HG03469 (cell line): ENCODE measurements at regions not wholly inside any gene's neighbourhood (a gene's known extent, or its start where the extent isn't known, plus 50 kb on each side); places are given as distances from the start of the nearest gene placed in this dataset.

ENCODE experiments used
- ATAC-seq: cut with Tn5 transposase; IDR thresholded peaks from one replicate; pipeline ENCODE4 v1.9.1; 2021; ENCODE audit warnings: mild to moderate bottlenecking, moderate library complexity, moderate number of reproducible peaks; ENCODE audit not compliant: unreplicated experiment

DNA sequence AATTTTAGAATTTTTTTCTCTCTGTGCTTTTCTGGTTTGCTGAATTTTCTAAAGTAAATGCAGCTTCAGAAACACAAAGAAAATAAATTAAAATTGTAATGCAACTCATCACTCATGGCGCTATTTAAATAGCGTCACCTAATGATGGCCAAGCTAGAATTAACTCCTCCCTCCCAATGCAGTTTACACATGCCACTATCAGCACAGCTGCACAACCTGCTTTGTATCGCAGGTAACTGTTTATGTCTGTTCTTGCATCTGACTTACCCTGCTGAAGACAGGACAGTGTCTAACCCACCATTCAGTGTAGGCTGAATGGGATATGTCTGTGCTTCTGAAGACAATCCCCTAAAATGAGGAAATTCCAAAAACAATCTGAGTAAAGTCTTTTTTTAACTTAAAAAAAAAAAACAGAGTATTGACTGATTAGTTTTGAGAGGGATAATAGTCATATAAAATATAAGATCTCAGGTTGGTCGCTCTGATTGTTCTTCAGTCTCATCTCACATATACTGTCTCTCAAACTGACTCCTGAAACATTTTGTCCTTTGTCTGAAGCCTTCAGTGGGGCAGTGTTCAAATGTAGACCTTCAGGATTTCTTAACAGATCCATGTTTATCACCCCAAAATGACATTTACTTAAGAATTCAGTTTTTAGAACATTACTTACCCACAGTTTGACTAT, 271.4 kb downstream of the ZEB2 start:
- no peak for ATAC-seq

DNA sequence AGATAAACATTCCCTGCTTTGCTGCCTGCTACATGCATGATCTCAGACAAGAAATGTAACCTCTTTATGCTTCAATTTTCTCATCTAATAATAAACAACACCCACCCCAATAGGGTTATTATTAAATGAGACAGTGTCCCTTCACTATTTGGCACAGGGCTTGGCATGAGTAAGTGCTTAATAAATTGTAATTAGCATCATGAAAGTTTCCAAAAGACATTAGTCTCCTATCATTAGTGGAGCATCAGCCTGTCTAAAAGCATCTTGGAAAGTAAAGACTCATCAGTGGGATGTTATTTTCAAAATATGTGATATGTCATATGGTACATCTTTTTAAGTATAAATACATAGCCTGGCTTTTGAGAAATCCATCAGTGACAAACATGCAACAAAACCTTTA, 275.0 kb downstream of the ZEB2 start:
- no peak for ATAC-seq

GRCh38 chr2:144242311-144242710, 277.6 kb downstream of the ZEB2 start:
- no peak for ATAC-seq

DNA sequence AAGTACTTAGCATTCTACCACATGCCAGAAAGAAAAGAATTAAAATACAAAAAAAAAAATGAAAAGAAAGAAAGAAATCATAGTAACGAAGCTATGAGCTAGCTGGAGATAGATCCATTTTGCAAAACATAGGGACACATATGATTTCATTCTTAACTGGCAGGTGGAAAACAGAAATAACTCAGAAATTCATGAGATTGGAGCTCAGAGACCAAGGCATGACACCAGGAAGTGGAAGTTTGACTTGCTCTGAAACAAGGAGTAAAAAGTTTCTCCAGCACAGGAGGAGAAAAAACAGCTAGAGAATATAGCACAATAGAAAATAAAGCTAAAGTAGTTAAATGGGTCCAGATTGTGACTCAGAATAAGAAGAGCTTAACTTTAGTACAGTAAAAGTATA, 278.1 kb downstream of the ZEB2 start:
- ATAC-seq = no peak

GRCh38 chr2:144240656-144241339, 279.1 kb downstream of the ZEB2 start:
- ATAC-seq = peak; percentile 75

GRCh38 chr2:144239726-144240125, 280.2 kb downstream of the ZEB2 start:
- no peak for ATAC-seq

DNA sequence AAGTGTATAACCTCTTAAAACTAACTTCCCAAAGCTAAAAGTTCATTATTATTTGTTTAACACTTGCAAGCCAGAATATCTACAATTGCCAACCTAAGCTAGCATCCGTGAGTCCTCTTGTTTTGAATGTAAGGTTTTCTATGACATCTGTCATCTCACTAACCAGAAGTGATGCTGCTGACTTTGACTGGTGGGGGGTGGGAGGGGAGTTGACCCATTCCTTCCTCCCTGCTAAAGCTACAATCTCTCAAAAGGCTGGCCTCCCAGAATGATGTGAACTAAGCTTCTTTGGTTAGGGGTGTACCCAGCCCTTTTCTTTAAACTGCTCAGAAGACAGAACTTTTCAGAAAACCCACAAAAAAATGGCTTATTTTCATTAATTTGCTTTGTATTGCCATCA, 280.6 kb downstream of the ZEB2 start:
- ATAC-seq = no peak

DNA sequence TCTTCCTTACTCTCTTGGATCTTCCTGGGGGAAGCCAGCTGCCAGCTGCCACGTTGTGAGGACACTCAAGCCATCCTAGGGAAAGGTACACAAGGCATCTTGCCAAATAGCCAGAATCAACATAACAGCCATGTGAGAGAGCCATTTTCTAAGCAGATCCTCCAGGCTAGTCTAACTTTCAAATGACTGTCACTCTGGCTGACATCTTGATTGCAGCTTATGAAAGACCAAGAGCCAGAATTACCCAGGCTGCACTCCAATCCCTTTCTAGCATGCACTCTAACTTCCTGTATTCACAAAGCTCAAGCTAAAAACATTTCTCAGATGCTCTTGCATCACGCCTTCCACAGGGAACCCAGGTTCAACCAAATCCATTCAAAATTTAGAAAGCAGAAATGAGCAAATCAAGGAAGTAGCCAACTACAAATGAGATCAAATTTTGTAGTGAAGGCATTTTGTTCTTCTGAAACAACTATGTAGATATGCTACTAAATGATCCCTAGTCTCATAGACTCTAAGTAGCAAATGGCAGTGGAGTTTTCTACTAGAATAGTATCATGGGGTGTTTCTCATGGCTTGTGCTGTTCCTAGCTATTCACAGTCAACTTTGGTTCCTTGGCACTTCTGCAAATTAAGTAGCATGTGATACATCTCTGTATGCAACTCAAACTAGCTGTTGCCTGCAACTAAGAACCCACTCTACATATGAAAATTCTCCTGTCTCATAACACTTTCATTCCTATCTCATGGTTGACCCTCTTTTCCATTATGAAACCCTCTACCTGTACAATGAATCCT, 281.9 kb downstream of the ZEB2 start:
- ATAC-seq = no peak

DNA sequence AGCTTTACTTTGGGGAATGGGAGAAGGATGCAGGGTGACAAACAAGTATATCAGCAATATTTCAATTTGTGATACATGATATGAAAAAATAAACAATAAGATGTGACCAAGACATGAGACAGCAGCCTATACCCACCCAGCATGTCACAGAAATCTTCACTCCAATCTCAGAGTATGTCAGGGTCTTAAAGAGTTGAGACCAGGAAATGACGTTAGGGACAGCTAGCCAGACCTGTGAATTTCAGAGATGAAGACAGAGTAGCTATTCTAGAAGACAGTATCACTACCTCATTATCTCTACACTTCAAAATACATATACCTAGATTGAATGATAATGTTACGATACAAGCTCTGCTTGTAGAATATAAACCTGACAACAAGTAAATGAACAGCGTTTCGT, 282.8 kb downstream of the ZEB2 start:
- no peak for ATAC-seq

- no peak for ATAC-seq
Observed at GRCh38 chr2:144235050-144235449, 284.9 kb downstream of the ZEB2 start.

GRCh38 chr2:144234542-144234871, 285.4 kb downstream of the ZEB2 start:
- ATAC-seq = no peak

GRCh38 chr2:144233733-144234541, 286.0 kb downstream of the ZEB2 start:
- no peak for ATAC-seq

GRCh38 chr2:144233317-144233716, 286.6 kb downstream of the ZEB2 start:
- no peak for ATAC-seq

GRCh38 chr2:144230448-144231085, 289.4 kb downstream of the ZEB2 start:
- ATAC-seq = no peak

DNA sequence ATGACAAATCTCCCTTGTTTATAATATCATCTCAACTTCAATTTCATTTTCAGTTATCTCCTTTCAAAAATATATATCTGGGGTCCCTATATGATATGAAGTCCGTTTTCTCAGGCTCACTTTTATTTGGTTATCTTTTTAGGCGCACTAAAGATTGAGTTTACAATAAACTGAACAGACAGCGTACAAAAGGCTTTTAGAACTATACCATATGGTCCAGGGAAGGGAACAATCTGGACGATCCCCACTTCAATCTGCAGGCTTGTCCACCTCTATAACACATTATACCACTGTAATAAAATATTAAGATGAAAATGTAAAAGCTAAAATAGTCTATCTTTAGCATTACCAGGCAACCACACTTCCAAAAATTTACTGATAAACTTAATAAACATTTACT, 289.9 kb downstream of the ZEB2 start:
- no peak for ATAC-seq

GRCh38 chr2:144229296-144229695, 290.6 kb downstream of the ZEB2 start:
- no peak for ATAC-seq

- no peak for ATAC-seq
Observed at GRCh38 chr2:144227427-144228105, 292.4 kb downstream of the ZEB2 start.

GRCh38 chr2:144225076-144225475, 294.8 kb downstream of the ZEB2 start:
- ATAC-seq = no peak

- ATAC-seq = no peak
Observed at GRCh38 chr2:144224472-144224871, 295.4 kb downstream of the ZEB2 start.

DNA sequence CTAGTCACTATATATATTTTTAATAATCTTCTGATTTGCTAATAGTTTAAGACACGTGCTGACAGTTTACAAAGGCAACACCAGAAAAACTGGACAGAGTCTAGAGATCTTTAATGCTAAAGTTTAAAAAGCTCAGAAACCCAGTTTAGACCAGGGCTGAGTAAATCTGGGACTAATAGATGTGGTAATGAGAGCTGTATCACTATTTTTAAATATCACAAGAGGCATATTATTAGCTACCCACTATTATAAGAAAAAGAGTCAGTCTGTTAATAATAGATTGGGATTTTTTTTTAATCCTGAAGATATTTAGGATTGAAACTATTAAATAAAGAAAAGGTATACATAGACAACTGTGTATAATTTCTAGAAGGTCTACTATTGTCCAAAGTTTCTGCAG, 299.9 kb downstream of the ZEB2 start:
- ATAC-seq = no peak
